CD4-positive, alpha-beta T cell (primary cell): ENCODE measurements at regions not wholly inside any gene's neighbourhood (a gene's known extent, or its start where the extent isn't known, plus 50 kb on each side); places are given as distances from the start of the nearest gene placed in this dataset.

ENCODE experiments used
- ATAC-seq: fragments of 200-7000 bp; cut with Tn5 transposase; one replicate; pipeline ENCODE4 v1.10.0; 2022; ENCODE audit warnings: mild to moderate bottlenecking; ENCODE audit not compliant: poor library complexity
- CTCF ChIA-PET: fragments of 350-600 bp; sonication (Branson Sonifier 250); formaldehyde crosslinking; loops from one replicate; lab custom pipeline; 2021; ENCODE audit warnings: antibody characterized with exemption, inconsistent platforms; lab: Charles Lee
- POLR2A ChIA-PET: fragments of 350-600 bp; sonication (Branson Sonifier 250); formaldehyde crosslinking; loops from one replicate; lab custom pipeline; 2021; ENCODE audit warnings: antibody characterized with exemption, inconsistent platforms; lab: Charles Lee
- DNase-seq, 14 experiments: peaks; one replicate each; pipeline ENCODE4 v3.0.0-alpha.2; 2013 to 2020; ENCODE audit warnings: mixed read lengths in 2 of 14
- H3K27ac ChIP-seq, 2 donors: one replicate each; pipeline versions ENCODE4 v1.5.1 to v1.7.0; 2013; ENCODE audit warnings: low read length in 2 of 2, low read depth in 1 of 2, mild to moderate bottlenecking in 1 of 2
- H3K27me3 ChIP-seq, 2 experiments: 1 replicate in 1 of 2; 2 replicates in 1 of 2; pipeline versions ENCODE4 v1.6.1 to v1.7.0; 2013; ENCODE audit warnings: low read length in 2 of 2, control low read depth in 1 of 2, mild to moderate bottlenecking in 1 of 2, moderate library complexity in 1 of 2; ENCODE audit not compliant: insufficient read depth in 2 of 2, control insufficient read depth in 1 of 2
- H3K36me3 ChIP-seq: one replicate; pipeline ENCODE4 v1.6.1; 2013; ENCODE audit warnings: low read length, control low read depth; ENCODE audit not compliant: insufficient read depth
- H3K4me1 ChIP-seq: one replicate; pipeline ENCODE4 v1.6.1; 2013; ENCODE audit warnings: low read length, control low read depth; ENCODE audit not compliant: insufficient read depth
- H3K4me3 ChIP-seq: one replicate; pipeline ENCODE4 v1.5.1; 2013; ENCODE audit warnings: mild to moderate bottlenecking, low read length, moderate library complexity
- H3K9me3 ChIP-seq, 2 experiments: 1 replicate in 1 of 2; 2 replicates in 1 of 2; pipeline versions ENCODE4 v1.6.1 to v1.7.0; 2013; ENCODE audit warnings: low read length in 2 of 2, mild to moderate bottlenecking in 2 of 2, control low read depth in 1 of 2, moderate library complexity in 1 of 2; ENCODE audit not compliant: control insufficient read depth in 1 of 2, insufficient read depth in 1 of 2
- H3K27ac Mint-ChIP-seq: one replicate; pipeline ENCODE4 v1.8.0; 2020; ENCODE audit warnings: mixed read lengths
- H3K27me3 Mint-ChIP-seq: one replicate; pipeline ENCODE4 v1.8.0; 2021; ENCODE audit warnings: mixed read lengths
- H3K36me3 Mint-ChIP-seq: one replicate; pipeline ENCODE4 v1.8.0; 2021; ENCODE audit warnings: low read depth, mixed read lengths
- H3K4me1 Mint-ChIP-seq: one replicate; pipeline ENCODE4 v1.8.0; 2021; ENCODE audit warnings: low read depth, mixed read lengths
- H3K4me3 Mint-ChIP-seq: one replicate; pipeline ENCODE4 v1.8.0; 2020; ENCODE audit warnings: mild to moderate bottlenecking, mixed read lengths
- H3K9me3 Mint-ChIP-seq: one replicate; pipeline ENCODE4 v1.8.0; 2020; ENCODE audit warnings: mixed read lengths
- intact Hi-C, 2 experiments: fragments of 100-400 bp; cut with DNase I in 1 of 2; cut with micrococcal nuclease in 1 of 2; formaldehyde crosslinking; loops; one replicate each; pipeline versions ENCODE4 v1.15.1 to v1.9.0; 2023 to 2025; cut with DNase I, micrococcal nuclease
- TF ChIP-seq, protein P1 (sequence below): fragments of 200-600 bp; IDR thresholded peaks from one replicate; pipeline ENCODE4 v1.8.0; 2022; ENCODE audit warnings: antibody characterized with exemption, mild to moderate bottlenecking

DNA sequence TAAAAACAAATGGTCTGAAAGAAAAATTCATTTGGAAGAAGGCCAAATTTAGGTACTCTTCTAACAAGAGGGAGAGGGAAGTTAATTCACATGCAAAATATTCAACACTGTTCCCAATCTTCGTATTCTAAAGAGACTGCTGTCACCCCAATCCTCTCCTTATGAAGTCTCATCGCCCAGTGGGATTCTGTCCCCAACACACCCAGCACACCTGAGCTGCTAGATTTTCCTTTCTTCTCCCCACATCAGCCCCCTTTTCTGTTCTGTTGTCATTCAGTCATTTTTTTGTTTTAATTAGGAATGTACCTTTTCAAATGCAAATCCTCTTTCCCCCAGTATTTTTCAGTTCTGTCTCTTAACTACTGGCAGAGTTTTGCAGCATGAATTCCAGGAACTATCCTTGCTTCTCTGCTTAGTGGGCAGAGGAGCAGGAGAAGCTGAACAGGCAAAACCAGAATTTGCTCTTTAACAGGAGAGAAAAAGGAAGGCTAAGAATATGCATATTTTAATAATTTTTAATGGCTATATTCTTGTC lies 366.9 kb downstream of the MAN2A1 start:
- TF ChIP-seq, protein P1, sequence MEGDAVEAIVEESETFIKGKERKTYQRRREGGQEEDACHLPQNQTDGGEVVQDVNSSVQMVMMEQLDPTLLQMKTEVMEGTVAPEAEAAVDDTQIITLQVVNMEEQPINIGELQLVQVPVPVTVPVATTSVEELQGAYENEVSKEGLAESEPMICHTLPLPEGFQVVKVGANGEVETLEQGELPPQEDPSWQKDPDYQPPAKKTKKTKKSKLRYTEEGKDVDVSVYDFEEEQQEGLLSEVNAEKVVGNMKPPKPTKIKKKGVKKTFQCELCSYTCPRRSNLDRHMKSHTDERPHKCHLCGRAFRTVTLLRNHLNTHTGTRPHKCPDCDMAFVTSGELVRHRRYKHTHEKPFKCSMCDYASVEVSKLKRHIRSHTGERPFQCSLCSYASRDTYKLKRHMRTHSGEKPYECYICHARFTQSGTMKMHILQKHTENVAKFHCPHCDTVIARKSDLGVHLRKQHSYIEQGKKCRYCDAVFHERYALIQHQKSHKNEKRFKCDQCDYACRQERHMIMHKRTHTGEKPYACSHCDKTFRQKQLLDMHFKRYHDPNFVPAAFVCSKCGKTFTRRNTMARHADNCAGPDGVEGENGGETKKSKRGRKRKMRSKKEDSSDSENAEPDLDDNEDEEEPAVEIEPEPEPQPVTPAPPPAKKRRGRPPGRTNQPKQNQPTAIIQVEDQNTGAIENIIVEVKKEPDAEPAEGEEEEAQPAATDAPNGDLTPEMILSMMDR, result no peak
- Histone ChIP-seq H3K4me3 (no peak overlapping the region), H3K36me3 (no peaks in the 10 kb centered on the region), H3K4me1 (peaks cover 18% of the 10 kb centered on the region), H3K27me3 (no peaks in the 10 kb centered on the region), H3K9me3 (no peaks in the 10 kb centered on the region), H3K27ac (no peak overlapping the region)
- Mint-ChIP-seq H3K27me3 (no peaks in the 10 kb centered on the region), H3K4me3 (no peak overlapping the region), H3K9me3 (no peaks in the 10 kb centered on the region), H3K27ac (no peak overlapping the region), H3K4me1 (peaks cover 37% of the 10 kb centered on the region), H3K36me3 (no peaks in the 10 kb centered on the region)
- intact Hi-C loops, result loop anchor here in 1 of 2 experiments (10.0 kb wide), 1 partner anchor 1312 kb away; the partner anchor contains the start of gene FER
- DNase-seq, result no peak
- no peak for ATAC-seq
- ChIA-PET CTCF (no interaction called here), POLR2A (no interaction called here)

DNA sequence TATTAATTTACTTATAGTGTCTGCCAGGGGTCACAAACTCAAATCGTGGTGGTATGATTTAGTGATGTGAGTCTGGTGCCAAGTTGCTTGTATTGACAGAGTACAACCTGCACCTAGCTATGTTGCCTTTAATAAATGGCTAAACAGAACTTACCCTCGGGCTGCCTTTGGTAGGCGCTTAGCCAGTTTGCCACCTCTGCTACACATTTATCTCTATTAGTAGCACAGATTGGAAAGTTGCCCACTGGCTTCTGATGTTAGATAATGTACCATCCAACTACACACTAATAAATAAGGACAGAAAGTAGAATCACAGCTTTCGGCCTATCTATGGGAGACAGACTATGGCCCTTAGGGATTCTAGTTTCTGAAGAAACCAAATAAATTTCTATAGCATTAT lies 368.4 kb downstream of the MAN2A1 start:
- ATAC-seq, result no peak
- no peaks in the 10 kb centered on the region for H3K9me3 Mint-ChIP-seq
- ChIA-PET CTCF (no interaction called here), POLR2A (no interaction called here)
- H3K4me3 Mint-ChIP-seq, result no peak overlapping the region
- H3K36me3 Mint-ChIP-seq, result no peaks in the 10 kb centered on the region
- intact Hi-C loops, result loop anchor here in 1 of 2 experiments (10.0 kb wide), 1 partner anchor 1313 kb away; the partner anchor contains the start of gene FER
- peaks cover 39% of the 10 kb centered on the region for H3K4me1 Mint-ChIP-seq
- no peak overlapping the region for H3K27ac Mint-ChIP-seq
- Histone ChIP-seq H3K4me3 (no peak overlapping the region), H3K27me3 (no peaks in the 10 kb centered on the region), H3K4me1 (peaks cover 18% of the 10 kb centered on the region), H3K27ac (no peak overlapping the region), H3K36me3 (no peaks in the 10 kb centered on the region), H3K9me3 (no peaks in the 10 kb centered on the region)
- TF ChIP-seq, protein P1, result no peak
- no peaks in the 10 kb centered on the region for H3K27me3 Mint-ChIP-seq
- no peak for DNase-seq

DNA sequence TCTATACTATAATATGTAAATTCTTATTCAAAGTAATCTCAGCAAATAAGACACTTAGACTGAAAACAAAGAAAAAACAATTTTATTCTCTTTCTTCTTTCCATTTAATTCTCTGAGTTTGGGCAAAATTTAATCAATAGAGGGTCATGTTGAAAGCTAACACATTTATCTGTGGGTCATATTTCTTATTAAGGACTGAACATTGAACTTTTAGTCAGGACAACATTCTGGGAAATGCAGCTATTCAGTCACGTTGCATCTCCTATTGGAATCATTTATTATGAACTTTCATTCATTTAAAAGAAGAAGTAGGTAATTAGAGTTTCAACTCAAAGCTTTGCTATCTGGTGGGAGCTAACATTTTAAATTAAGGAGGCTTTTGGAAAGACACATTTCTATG lies 372.5 kb downstream of the MAN2A1 start:
- DNase-seq (no peak), ATAC-seq (no peak)
- TF ChIP-seq, protein P1, result no peak
- intact Hi-C loops, result no loop called here
- Mint-ChIP-seq H3K27ac (no peak overlapping the region), H3K4me3 (no peak overlapping the region), H3K36me3 (no peaks in the 10 kb centered on the region), H3K27me3 (no peaks in the 10 kb centered on the region), H3K9me3 (no peaks in the 10 kb centered on the region), H3K4me1 (peaks cover 25% of the 10 kb centered on the region)
- no peaks in the 10 kb centered on the region for H3K27me3 ChIP-seq
- H3K36me3 ChIP-seq, result no peaks in the 10 kb centered on the region
- H3K4me1 ChIP-seq, result peaks cover 5% of the 10 kb centered on the region
- no peak overlapping the region for H3K27ac ChIP-seq
- POLR2A ChIA-PET, result no interaction called here
- CTCF ChIA-PET, result no interaction called here
- no peak overlapping the region for H3K4me3 ChIP-seq
- no peaks in the 10 kb centered on the region for H3K9me3 ChIP-seq
